ENCODE measurements at regions not wholly inside any gene's neighbourhood (a gene's known extent, or its start where the extent isn't known, plus 50 kb on each side); places are given as distances from the start of the nearest gene placed in this dataset.

GRCh38 chr4:140266958-140267568 is 106.4 kb upstream of the SCOC start:
- no peak for DNase-seq (ENCODE audit: extremely low spot score)
- 87% methylated on average over 10 of the region's 10 CpGs for WGBS
- Histone ChIP-seq H3K36me3 (ENCODE audit: insufficient read depth) (no peaks in the 10 kb centered on the region), H3K4me3 (ENCODE audit: low read depth, low read length) (no peak overlapping the region), H3K27ac (ENCODE audit: low read depth) (no peak overlapping the region), H3K4me1 (ENCODE audit: insufficient read depth) (no peaks in the 10 kb centered on the region)

DNA sequence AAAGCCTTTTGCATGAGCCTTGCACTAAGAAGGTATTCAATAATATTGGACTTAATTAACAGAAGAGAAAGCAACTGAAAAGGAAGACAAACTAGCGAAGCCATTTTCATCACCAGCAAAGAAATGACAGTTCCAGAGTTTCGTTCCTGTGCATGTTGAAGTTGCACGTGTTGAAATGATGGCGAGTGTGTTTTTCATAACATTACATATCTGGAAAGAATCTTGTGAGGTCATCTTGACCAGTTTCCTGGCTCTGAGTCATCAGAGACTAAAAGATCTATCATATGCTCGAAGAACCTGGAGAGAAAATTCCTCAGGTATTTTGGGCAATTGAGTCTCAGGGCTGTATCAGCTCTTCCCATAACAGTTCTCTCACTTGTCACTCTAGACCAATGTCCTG is 106.2 kb upstream of the MAML3 start:
- Histone ChIP-seq H3K4me3 (ENCODE audit: low read depth, low read length) (no peak overlapping the region), H3K27ac (ENCODE audit: low read depth) (no peak overlapping the region), H3K4me1 (ENCODE audit: insufficient read depth) (no peaks in the 10 kb centered on the region), H3K36me3 (ENCODE audit: insufficient read depth) (no peaks in the 10 kb centered on the region)
- 50% methylated on average over 5 of the region's 5 CpGs for WGBS
- DNase-seq (ENCODE audit: extremely low spot score): no peak

GRCh38 chr4:140258476-140258875 is 104.5 kb upstream of the MAML3 start:
- WGBS: 96% methylated on average over 3 of the region's 3 CpGs
- no peak overlapping the region for H3K4me3 ChIP-seq (ENCODE audit: low read depth, low read length)
- no peak overlapping the region for H3K27ac ChIP-seq (ENCODE audit: low read depth)
- H3K36me3 ChIP-seq (ENCODE audit: insufficient read depth): no peaks in the 10 kb centered on the region
- no peaks in the 10 kb centered on the region for H3K4me1 ChIP-seq (ENCODE audit: insufficient read depth)
- DNase-seq (ENCODE audit: extremely low spot score): no peak

- no peak overlapping the region for H3K27ac ChIP-seq (ENCODE audit: low read depth)
- WGBS: 71% methylated on average over 10 of the region's 10 CpGs
Measured at GRCh38 chr4:140257461-140258305, 103.7 kb upstream of the MAML3 start.

DNA sequence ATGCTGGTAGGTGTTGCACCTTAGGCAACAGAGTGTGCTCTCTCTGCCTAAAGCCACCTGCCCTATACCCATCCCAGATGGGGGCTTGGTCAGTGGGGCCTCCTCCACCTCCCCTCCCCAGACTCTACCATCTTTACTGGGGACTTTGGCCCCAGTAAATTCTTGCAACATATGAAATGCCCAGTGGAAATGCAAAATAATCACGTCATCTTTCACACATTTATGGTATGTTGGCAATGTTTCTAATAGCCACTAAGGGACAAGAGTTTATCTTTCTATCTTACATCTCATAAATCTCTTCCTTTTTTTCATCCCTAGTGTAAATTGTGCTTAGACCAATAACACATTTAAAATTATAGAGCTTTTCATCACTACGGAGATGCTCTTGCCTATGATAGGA is 103.0 kb upstream of the MAML3 start:
- H3K36me3 ChIP-seq (ENCODE audit: insufficient read depth): no peaks in the 10 kb centered on the region
- no peak overlapping the region for H3K4me3 ChIP-seq (ENCODE audit: low read depth, low read length)
- H3K27ac ChIP-seq (ENCODE audit: low read depth): no peak overlapping the region
- no peaks in the 10 kb centered on the region for H3K4me1 ChIP-seq (ENCODE audit: insufficient read depth)
- DNase-seq (ENCODE audit: extremely low spot score): no peak
- WGBS: 38% methylated on average over 2 of the region's 2 CpGs

More at GRCh38 chr4:140257461-140258305, 103.7 kb upstream of the MAML3 start:
- H3K4me3 ChIP-seq (ENCODE audit: low read depth, low read length): no peak overlapping the region
- DNase-seq (ENCODE audit: extremely low spot score): no peak
- no peaks in the 10 kb centered on the region for H3K4me1 ChIP-seq (ENCODE audit: insufficient read depth)
- no peaks in the 10 kb centered on the region for H3K36me3 ChIP-seq (ENCODE audit: insufficient read depth)

DNA sequence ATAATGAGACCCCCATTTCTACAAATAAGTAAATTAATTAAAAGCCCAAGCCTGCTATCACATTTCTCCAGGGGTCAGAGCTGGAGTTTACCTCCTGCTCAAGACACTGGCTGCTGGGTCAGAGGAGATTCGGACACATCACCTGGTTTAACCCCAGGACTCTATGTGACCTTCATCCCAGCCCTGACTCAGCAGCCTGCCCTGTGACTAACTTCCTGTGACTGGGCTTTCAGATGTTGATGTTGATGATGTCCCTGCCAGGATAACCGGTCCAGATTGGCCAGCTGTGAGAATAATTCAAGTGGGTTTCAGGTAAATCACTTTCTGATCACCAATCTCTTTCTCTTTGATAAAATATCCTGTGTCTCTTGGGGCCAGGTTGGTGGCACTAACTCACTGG is 102.4 kb upstream of the MAML3 start:
- 72% methylated on average over 2 of the region's 2 CpGs for WGBS
- Histone ChIP-seq H3K27ac (ENCODE audit: low read depth) (no peak overlapping the region), H3K4me3 (ENCODE audit: low read depth, low read length) (no peak overlapping the region), H3K4me1 (ENCODE audit: insufficient read depth) (no peaks in the 10 kb centered on the region), H3K36me3 (ENCODE audit: insufficient read depth) (no peaks in the 10 kb centered on the region)
- DNase-seq (ENCODE audit: extremely low spot score): no peak

DNA sequence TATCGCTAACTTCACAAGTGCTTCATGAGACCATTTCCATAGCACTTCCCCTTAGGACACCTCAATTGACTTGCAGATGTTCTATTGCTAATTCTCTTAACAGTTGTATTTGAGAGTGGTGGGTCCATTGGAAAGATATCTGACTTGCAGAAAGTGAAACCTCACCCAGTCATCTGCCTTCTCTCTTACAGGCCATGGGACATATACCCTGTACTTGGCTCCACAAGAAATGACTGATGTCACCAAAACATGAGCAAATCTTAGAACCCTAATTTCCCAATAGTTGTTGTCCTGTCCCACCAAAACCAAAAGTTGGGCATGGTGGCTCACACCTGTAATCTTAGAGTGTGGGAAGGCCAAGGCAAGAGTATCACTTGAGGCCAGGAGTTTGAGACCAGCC is 101.9 kb upstream of the MAML3 start:
- Histone ChIP-seq H3K4me1 (ENCODE audit: insufficient read depth) (no peaks in the 10 kb centered on the region), H3K27ac (ENCODE audit: low read depth) (no peak overlapping the region), H3K4me3 (ENCODE audit: low read depth, low read length) (no peak overlapping the region), H3K36me3 (ENCODE audit: insufficient read depth) (no peaks in the 10 kb centered on the region)
- WGBS: 96% methylated on average over 1 of the region's 1 CpG
- DNase-seq (ENCODE audit: extremely low spot score): no peak

DNA sequence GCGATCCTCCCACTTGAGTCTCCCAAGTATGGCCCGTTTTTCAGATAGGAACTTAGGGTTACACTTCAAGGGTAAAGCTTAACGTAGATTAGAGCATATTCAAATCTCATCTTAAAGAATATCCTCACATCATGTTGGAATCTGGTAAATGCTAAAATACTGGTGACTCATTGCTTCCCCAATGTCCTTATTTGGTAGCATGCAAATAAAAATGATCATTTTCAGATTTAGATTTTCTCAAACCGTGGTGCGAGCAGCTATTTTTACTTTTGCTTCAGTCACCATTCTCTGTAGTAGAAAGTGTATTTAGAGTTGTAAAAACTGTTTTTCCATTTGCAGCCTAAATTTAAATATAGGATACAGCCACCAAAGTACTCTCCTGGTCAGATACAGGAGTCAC is 101.5 kb upstream of the MAML3 start:
- no peaks in the 10 kb centered on the region for H3K36me3 ChIP-seq (ENCODE audit: insufficient read depth)
- H3K4me1 ChIP-seq (ENCODE audit: insufficient read depth): no peaks in the 10 kb centered on the region
- DNase-seq (ENCODE audit: extremely low spot score): no peak
- H3K27ac ChIP-seq (ENCODE audit: low read depth): no peak overlapping the region
- H3K4me3 ChIP-seq (ENCODE audit: low read depth, low read length): no peak overlapping the region
- 81% methylated on average over 5 of the region's 5 CpGs for WGBS

DNA sequence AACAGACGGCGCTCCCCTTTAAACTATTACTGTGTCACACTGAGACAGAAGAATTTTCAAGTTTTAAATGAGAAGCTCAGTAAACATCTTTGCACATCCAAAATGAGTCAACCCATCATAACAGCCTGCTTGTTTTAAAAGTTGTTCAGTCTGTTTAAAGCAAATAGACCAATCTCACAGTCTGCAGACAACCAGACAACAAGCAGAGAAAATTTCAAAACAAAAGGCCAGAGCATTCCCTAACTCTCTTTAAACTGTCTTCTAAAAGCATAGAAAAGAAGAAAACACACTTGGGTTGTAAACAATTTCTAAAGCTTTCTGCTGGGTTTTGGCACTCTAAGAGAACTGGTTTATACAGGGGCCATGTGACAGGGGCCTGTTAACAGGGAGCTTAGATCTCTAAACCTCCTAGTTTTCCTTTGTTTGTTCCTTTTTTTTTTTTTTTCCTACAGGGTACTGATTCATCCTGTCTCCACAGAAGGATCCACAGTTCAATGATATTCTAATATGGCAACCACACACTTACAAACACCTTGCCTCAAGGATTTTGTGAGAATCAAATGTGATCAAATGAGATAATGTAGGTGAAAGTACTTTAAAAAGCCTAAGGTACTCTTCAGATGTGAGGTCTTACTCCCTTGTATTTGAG is 100.8 kb upstream of the MAML3 start:
- no peak for DNase-seq (ENCODE audit: extremely low spot score)
- Histone ChIP-seq H3K36me3 (ENCODE audit: insufficient read depth) (no peaks in the 10 kb centered on the region), H3K4me3 (ENCODE audit: low read depth, low read length) (no peak overlapping the region), H3K27ac (ENCODE audit: low read depth) (no peak overlapping the region), H3K4me1 (ENCODE audit: insufficient read depth) (no peaks in the 10 kb centered on the region)
- 72% methylated on average over 2 of the region's 2 CpGs for WGBS

GRCh38 chr4:140253556-140254027 is 99.6 kb upstream of the MAML3 start:
- 46% methylated on average over 8 of the region's 8 CpGs for WGBS
- no peak for DNase-seq (ENCODE audit: extremely low spot score)
- Histone ChIP-seq H3K4me1 (ENCODE audit: insufficient read depth) (no peaks in the 10 kb centered on the region), H3K4me3 (ENCODE audit: low read depth, low read length) (no peak overlapping the region), H3K36me3 (ENCODE audit: insufficient read depth) (no peaks in the 10 kb centered on the region), H3K27ac (ENCODE audit: low read depth) (no peak overlapping the region)

DNA sequence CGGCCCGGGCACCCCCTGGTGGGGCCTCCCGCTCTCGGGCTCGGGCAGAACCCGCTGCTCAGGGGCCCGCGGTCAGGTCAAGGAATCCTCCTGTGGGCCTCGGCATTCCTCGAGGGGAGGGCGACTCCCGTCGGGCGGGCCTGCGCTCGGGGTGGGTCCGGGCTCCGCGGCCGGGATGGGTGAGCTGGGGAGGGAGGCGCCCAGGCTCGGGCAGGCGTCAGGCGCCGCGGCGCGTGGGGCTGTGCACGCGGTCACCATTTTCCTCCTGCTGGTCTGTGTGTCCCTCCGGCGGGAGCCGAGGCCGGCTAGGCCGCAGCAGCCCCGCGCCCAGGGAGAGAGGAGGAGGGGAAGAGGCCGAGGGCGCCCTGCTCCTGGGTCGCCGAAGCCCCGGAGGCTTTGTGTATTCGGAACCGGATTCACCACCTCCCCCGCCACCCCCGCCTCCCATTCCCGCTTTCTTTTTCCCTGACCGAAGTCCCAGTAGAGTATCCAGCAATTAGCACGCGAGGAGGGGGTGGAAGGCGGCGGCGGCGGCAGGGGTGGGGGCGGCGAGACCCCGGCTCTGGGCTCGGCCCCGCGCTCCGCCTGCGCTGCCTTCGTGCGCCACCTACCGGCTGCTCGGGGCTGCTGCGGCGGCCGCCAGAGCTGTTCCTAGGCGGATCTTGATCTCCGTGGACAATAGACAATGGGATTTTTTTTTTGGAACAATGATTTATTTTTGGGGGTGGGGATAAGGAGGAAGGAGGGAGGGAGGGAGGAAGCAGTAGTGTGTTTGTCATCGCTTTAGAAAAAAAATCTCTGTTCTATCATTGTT is 99.0 kb upstream of the MAML3 start:
- no peak for DNase-seq (ENCODE audit: extremely low spot score)
- Histone ChIP-seq H3K4me3 (ENCODE audit: low read depth, low read length) (peak overlapping the region; percentile 51), H3K4me1 (ENCODE audit: insufficient read depth) (no peaks in the 10 kb centered on the region), H3K36me3 (ENCODE audit: insufficient read depth) (no peaks in the 10 kb centered on the region), H3K27ac (ENCODE audit: low read depth) (peak overlapping the region; percentile 79)
- WGBS: under 1% methylated on average over 72 of the region's 72 CpGs

GRCh38 chr4:140252141-140252741 is 98.3 kb upstream of the MAML3 start:
- H3K27ac ChIP-seq (ENCODE audit: low read depth): peak overlapping the region; percentile 79
- no peaks in the 10 kb centered on the region for H3K36me3 ChIP-seq (ENCODE audit: insufficient read depth)
- peak overlapping the region; percentile 51 for H3K4me3 ChIP-seq (ENCODE audit: low read depth, low read length)
- DNase-seq (ENCODE audit: extremely low spot score): no peak
- no peaks in the 10 kb centered on the region for H3K4me1 ChIP-seq (ENCODE audit: insufficient read depth)
- 32% methylated on average over 19 of the region's 19 CpGs for WGBS

DNA sequence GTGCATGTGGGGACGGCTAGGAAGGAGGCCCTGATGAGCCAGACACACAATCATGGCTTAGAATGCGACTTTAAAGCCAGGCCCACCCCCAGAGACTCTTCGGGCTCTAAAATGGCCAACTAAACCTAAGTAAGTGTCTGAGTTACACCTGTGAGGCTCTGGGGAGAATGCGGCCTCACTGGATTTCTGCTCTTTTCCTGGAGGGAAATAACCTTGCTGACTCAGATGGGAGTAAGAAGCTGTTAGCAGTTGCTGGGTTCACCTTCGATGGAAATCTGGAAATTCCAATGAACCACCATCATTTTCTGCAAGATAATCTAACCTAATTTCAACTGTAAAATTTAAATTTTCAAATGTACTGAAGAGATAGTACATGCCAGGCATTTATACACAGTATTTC is 97.6 kb upstream of the MAML3 start:
- no peak overlapping the region for H3K27ac ChIP-seq (ENCODE audit: low read depth)
- no peaks in the 10 kb centered on the region for H3K4me1 ChIP-seq (ENCODE audit: insufficient read depth)

More for the DNA sequence above, 97.6 kb upstream of the MAML3 start:
- Histone ChIP-seq H3K36me3 (ENCODE audit: insufficient read depth) (no peaks in the 10 kb centered on the region), H3K4me3 (ENCODE audit: low read depth, low read length) (no peak overlapping the region)
- DNase-seq (ENCODE audit: extremely low spot score): no peak
- 92% methylated on average over 5 of the region's 5 CpGs for WGBS
